Activated T-helper 17 cell treated with anti-CD3 and anti-CD28 coated beads, Interleukin-2, amount 50 U/mL, for 72 hours (primary cell): ENCODE measurements at regions not wholly inside any gene's neighbourhood (a gene's known extent, or its start where the extent isn't known, plus 50 kb on each side); places are given as distances from the start of the nearest gene placed in this dataset.

Experiments used
- ATAC-seq: fragments of 150-1000 bp; cut with Tn5 transposase; replicated peaks from 2 replicates; pipeline ENCODE4 v1.10.0; 2021; ENCODE audit warnings: mild to moderate bottlenecking, moderate library complexity
- H3K27ac Mint-ChIP-seq: one replicate; pipeline ENCODE4 v1.8.0; 2022; ENCODE audit warnings: mixed read lengths
- H3K27me3 Mint-ChIP-seq: one replicate; pipeline ENCODE4 v1.8.0; 2022; ENCODE audit warnings: mixed read lengths
- H3K36me3 Mint-ChIP-seq: one replicate; pipeline ENCODE4 v1.8.0; 2022; ENCODE audit warnings: low read depth, mild to moderate bottlenecking, mixed read lengths
- H3K4me1 Mint-ChIP-seq: one replicate; pipeline ENCODE4 v1.8.0; 2022; ENCODE audit warnings: mixed read lengths
- H3K4me3 Mint-ChIP-seq: one replicate; pipeline ENCODE4 v1.8.0; 2022; ENCODE audit warnings: mild to moderate bottlenecking, mixed read lengths
- H3K9me3 Mint-ChIP-seq: one replicate; pipeline ENCODE4 v1.8.0; 2022; ENCODE audit warnings: mixed read lengths

- Mint-ChIP-seq H3K36me3 (no peaks in the 10 kb centered on the region), H3K9me3 (peaks cover 3% of the 10 kb centered on the region), H3K4me3 (no peak overlapping the region), H3K27me3 (peaks cover 6% of the 10 kb centered on the region), H3K27ac (no peak overlapping the region), H3K4me1 (no peaks in the 10 kb centered on the region)
- ATAC-seq = no peak
Observed at GRCh38 chr7:117961235-117961634, 88.0 kb upstream of the CTTNBP2 start.

DNA sequence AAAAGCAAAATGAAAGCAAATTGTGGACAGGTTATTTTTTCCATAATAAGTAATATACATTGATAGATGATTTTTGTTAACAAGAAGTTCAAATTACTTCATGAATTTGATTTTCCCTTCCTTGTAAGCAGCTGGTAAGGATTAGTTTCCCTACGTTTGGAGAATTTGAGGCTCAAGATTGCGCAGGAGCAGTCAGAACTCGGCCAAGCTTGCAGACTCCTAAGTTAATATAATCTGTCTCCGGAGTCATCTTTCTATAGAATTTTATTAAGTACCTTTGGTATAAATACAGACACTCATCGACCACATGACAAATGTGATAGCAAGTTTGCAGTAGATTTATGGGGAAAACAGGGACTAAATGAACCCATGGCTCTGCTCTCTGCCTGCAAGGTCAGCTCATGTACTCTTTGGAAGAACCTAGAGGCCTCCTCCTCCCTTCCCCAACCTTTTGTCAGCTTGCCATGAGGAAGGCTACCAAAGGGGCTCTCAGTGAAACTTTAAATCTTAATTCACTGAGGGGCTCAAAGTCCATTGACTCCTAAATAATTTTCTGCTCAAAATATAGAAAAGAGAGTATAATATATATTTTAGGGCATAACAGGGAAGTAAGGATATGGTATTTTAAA lies 89.2 kb upstream of the CTTNBP2 start:
- Mint-ChIP-seq H3K4me3 (no peak overlapping the region), H3K4me1 (no peaks in the 10 kb centered on the region), H3K36me3 (no peaks in the 10 kb centered on the region), H3K27ac (no peak overlapping the region), H3K9me3 (peaks cover 3% of the 10 kb centered on the region), H3K27me3 (peaks cover 4% of the 10 kb centered on the region)
- no peak for ATAC-seq

- no peaks in the 10 kb centered on the region for H3K4me1 Mint-ChIP-seq
- no peak overlapping the region for H3K27ac Mint-ChIP-seq
- no peak for ATAC-seq
- peaks cover 3% of the 10 kb centered on the region for H3K9me3 Mint-ChIP-seq
- no peak overlapping the region for H3K4me3 Mint-ChIP-seq
- peaks cover 4% of the 10 kb centered on the region for H3K27me3 Mint-ChIP-seq
- no peaks in the 10 kb centered on the region for H3K36me3 Mint-ChIP-seq
Observed at GRCh38 chr7:117963264-117964197, 90.3 kb upstream of the CTTNBP2 start.

DNA sequence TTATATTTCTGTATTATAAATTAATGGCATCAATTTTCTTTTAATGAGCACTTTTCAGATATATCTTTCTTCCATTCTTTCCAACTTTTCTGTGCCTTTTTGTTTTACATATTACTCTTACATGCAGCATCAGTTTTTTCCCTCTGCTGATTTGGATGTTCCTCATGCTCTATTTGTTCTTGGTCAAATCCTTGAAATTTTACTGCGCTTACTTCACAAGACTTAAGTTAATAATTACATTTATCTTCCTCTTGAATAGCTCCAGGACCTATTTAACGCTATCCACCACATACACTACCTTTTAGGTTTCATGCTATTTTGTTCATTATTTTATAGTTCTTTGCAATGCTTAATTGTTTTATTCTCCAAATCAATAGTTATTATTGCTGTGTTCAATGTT lies 97.6 kb upstream of the CTTNBP2 start:
- Mint-ChIP-seq H3K36me3 (no peaks in the 10 kb centered on the region), H3K4me3 (no peak overlapping the region), H3K4me1 (no peaks in the 10 kb centered on the region), H3K9me3 (no peaks in the 10 kb centered on the region), H3K27ac (no peak overlapping the region), H3K27me3 (no peaks in the 10 kb centered on the region)
- ATAC-seq = no peak

DNA sequence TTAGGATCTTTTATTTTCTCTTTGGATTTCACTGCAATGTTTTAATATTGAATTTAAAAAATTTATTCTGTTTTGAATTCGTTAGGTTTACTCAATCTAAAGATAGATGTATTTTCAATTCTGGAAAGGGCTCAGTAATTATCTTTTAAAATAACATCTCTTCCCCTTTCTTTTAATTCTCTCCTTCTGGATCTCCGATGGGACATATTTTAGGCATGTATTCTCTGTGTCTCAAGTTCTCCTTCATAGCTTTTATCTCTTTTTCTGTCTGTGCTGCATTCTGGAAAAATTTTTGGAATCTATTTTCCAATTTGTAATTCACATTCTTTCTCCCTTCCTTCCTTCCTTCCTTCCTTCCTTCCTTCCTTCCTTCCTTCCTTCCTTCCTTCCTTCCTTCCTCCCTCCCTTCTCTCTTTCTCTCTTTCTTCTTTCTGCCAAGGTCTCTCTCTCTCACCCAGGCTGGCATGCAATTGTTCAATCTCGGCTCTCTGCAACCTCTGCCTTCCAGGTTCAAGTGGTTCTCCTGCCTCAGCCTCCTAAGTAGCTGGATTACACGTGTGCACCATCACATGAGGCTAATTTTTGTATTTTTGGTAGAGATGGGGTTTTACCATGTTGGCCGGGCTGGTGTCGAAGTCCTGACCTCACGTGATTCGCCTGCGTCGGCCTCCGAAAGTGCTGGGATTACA lies 98.5 kb upstream of the CTTNBP2 start:
- no peak overlapping the region for H3K27ac Mint-ChIP-seq
- H3K27me3 Mint-ChIP-seq = no peaks in the 10 kb centered on the region
- H3K9me3 Mint-ChIP-seq = no peaks in the 10 kb centered on the region
- H3K36me3 Mint-ChIP-seq = no peaks in the 10 kb centered on the region
- H3K4me3 Mint-ChIP-seq = no peak overlapping the region
- no peak for ATAC-seq
- H3K4me1 Mint-ChIP-seq = no peaks in the 10 kb centered on the region

DNA sequence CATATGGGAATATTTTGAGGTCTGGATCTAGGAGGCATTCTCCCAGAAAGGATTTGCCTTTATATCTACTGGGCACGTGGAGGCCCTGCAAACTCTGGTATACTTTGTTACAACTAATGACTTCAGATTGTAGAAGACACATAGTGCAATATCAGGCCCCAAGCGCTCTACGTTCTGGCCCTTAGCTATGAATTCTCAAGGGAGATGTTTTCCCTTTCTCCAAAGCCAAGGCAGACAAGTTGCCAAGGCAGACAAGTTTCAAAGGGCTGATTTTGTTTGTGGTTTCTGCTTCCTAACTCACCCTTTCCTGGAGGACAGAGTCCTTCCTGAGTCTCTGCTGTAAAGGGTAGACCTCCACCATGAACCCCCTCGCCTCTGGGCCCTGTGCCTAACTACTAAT lies 99.4 kb upstream of the CTTNBP2 start:
- Mint-ChIP-seq H3K4me1 (no peaks in the 10 kb centered on the region), H3K36me3 (no peaks in the 10 kb centered on the region), H3K9me3 (no peaks in the 10 kb centered on the region), H3K4me3 (no peak overlapping the region), H3K27ac (no peak overlapping the region), H3K27me3 (no peaks in the 10 kb centered on the region)
- no peak for ATAC-seq

GRCh38 chr7:117973975-117974374 lies 100.7 kb upstream of the CTTNBP2 start:
- H3K4me1 Mint-ChIP-seq = no peaks in the 10 kb centered on the region

DNA sequence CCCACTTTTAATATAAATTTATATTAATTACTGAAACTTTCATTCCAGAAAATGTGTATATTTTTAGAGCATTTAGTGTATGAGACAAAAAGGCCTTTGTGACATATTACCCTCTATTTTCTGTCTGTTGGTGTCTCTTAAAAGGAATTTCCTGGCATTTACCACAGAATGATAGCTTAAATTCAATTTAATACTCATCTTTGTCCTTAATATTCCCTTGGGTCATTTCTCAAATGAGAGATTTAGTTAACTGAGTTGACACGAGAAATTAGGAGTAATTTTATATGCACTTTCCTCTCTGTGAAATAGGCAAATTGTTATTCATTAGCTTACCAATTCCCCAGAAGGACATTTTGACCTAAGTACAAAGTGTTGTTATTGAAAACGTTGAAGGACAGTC lies 101.7 kb upstream of the CTTNBP2 start:
- Mint-ChIP-seq H3K4me3 (no peak overlapping the region), H3K27me3 (no peaks in the 10 kb centered on the region), H3K9me3 (no peaks in the 10 kb centered on the region), H3K36me3 (no peaks in the 10 kb centered on the region), H3K4me1 (no peaks in the 10 kb centered on the region), H3K27ac (no peak overlapping the region)
- no peak for ATAC-seq

More at GRCh38 chr7:117973975-117974374, 100.7 kb upstream of the CTTNBP2 start:
- no peak for ATAC-seq
- Mint-ChIP-seq H3K27me3 (no peaks in the 10 kb centered on the region), H3K27ac (no peak overlapping the region), H3K4me3 (no peak overlapping the region), H3K36me3 (no peaks in the 10 kb centered on the region), H3K9me3 (no peaks in the 10 kb centered on the region)

DNA sequence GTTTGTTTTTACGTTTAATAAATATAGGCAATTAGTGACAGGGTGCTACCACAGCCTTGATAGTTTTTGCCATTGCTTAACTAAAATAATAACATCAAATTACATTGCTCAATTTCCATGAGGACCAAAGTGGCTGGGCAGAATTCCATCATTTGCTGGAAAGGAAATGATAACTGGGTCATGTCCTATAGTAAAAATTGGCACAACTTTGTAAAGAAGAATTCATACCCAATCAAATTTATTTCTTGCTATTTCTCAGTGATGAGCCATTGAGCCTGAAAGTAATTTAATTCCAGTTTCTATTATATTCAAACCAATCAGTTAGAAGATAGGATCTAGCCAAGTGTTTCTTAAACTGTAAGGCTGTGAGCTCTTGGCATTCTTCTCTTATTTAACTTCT lies 102.2 kb upstream of the CTTNBP2 start:
- no peak for ATAC-seq
- Mint-ChIP-seq H3K4me1 (no peaks in the 10 kb centered on the region), H3K27me3 (no peaks in the 10 kb centered on the region), H3K4me3 (no peak overlapping the region), H3K9me3 (no peaks in the 10 kb centered on the region), H3K27ac (no peak overlapping the region), H3K36me3 (no peaks in the 10 kb centered on the region)

DNA sequence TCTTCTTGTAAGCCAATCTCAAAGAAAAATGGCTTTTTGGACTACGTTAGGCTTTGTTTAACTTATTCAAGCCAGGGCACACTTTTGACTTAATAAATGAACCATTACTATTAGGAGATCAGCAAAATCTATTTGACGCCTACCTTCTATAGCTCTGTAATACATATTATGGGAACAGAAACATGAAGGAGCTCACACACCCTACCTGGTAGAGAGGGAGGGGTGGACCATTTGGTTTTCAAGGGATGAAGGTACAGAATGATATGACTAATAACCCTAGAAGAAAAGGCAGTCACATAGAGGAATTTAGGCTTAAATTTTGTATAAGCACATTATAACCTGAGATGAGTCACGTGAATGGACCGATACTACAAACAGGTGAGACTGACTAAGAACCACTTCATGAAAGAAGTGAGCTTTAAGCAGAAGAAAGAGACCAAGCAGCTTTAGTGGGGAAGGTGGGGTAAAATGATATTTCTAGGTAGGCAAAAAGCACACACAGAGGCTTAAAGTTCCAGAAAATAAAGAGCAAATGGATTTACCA lies 106.8 kb upstream of the CTTNBP2 start:
- Mint-ChIP-seq H3K4me1 (no peaks in the 10 kb centered on the region), H3K27me3 (no peaks in the 10 kb centered on the region), H3K27ac (no peak overlapping the region), H3K4me3 (no peak overlapping the region), H3K36me3 (no peaks in the 10 kb centered on the region), H3K9me3 (no peaks in the 10 kb centered on the region)
- ATAC-seq = no peak

GRCh38 chr7:117982071-117983055 lies 109.1 kb upstream of the CTTNBP2 start:
- H3K27me3 Mint-ChIP-seq = no peaks in the 10 kb centered on the region
- no peak overlapping the region for H3K27ac Mint-ChIP-seq
- no peak for ATAC-seq
- no peaks in the 10 kb centered on the region for H3K4me1 Mint-ChIP-seq
- H3K9me3 Mint-ChIP-seq = peaks cover under 1% of the 10 kb centered on the region
- no peak overlapping the region for H3K4me3 Mint-ChIP-seq
- H3K36me3 Mint-ChIP-seq = no peaks in the 10 kb centered on the region

- Mint-ChIP-seq H3K27me3 (no peaks in the 10 kb centered on the region), H3K4me3 (no peak overlapping the region), H3K36me3 (no peaks in the 10 kb centered on the region), H3K9me3 (peaks cover 3% of the 10 kb centered on the region), H3K4me1 (no peaks in the 10 kb centered on the region), H3K27ac (no peak overlapping the region)
- no peak for ATAC-seq
Observed at GRCh38 chr7:117986645-117987269, 113.5 kb upstream of the CTTNBP2 start.

- no peak for ATAC-seq
- H3K9me3 Mint-ChIP-seq = peaks cover 3% of the 10 kb centered on the region
- no peak overlapping the region for H3K27ac Mint-ChIP-seq
- no peaks in the 10 kb centered on the region for H3K36me3 Mint-ChIP-seq
- no peaks in the 10 kb centered on the region for H3K4me1 Mint-ChIP-seq
- H3K27me3 Mint-ChIP-seq = no peaks in the 10 kb centered on the region
- no peak overlapping the region for H3K4me3 Mint-ChIP-seq
Observed at GRCh38 chr7:117990834-117991233, 117.6 kb upstream of the CTTNBP2 start.
